Kidney (tissue), 13 donors: ENCODE measurements at regions not wholly inside any gene's neighbourhood (a gene's known extent, or its start where the extent isn't known, plus 50 kb on each side); places are given as distances from the start of the nearest gene placed in this dataset.

ENCODE experiments used
- DNase-seq, 5 donors: peaks; one replicate each; pipeline ENCODE4 v3.0.0-alpha.2; 2013 to 2020
- FAIRE-seq: peaks from 2 replicates; lab custom pipeline; 2012; peaks lifted over from hg19 to GRCh38; lab: Jason Lieb, UNC
- H3K27ac ChIP-seq, 2 donors: one replicate each; pipeline ENCODE4 v1.7.0; 2013; ENCODE audit warnings: low read depth in 2 of 2, low read length in 2 of 2, inconsistent platforms in 1 of 2
- H3K27me3 ChIP-seq: one replicate; pipeline ENCODE4 v1.7.1; 2013; ENCODE audit warnings: low read length, inconsistent platforms; ENCODE audit not compliant: control insufficient read depth, insufficient read depth
- H3K36me3 ChIP-seq, 3 donors: one replicate each; pipeline versions ENCODE4 v1.7.0 to v1.7.1; 2013; ENCODE audit warnings: low read length in 3 of 3, control low read depth in 1 of 3, inconsistent platforms in 1 of 3; ENCODE audit not compliant: insufficient read depth in 3 of 3, control insufficient read depth in 2 of 3
- H3K4me1 ChIP-seq, 3 donors: one replicate each; pipeline versions ENCODE4 v1.7.0 to v1.7.1; 2013; ENCODE audit warnings: low read length in 3 of 3, inconsistent platforms in 1 of 3, low read depth in 1 of 3; ENCODE audit not compliant: control insufficient read depth in 2 of 3, insufficient read depth in 2 of 3
- H3K4me3 ChIP-seq, 3 donors: one replicate each; pipeline versions ENCODE4 v1.7.0 to v1.8.1; 2013; ENCODE audit warnings: low read length in 3 of 3, control low read depth in 1 of 3, inconsistent platforms in 1 of 3
- H3K9ac ChIP-seq, 3 donors: one replicate each; pipeline versions ENCODE4 v1.7.0 to v1.7.1; 2013; ENCODE audit warnings: low read length in 3 of 3, control low read depth in 1 of 3, inconsistent platforms in 1 of 3
- H3K9me3 ChIP-seq, 3 donors: one replicate each; pipeline versions ENCODE4 v1.7.0 to v1.7.1; 2013; ENCODE audit warnings: low read length in 3 of 3, control low read depth in 1 of 3, inconsistent platforms in 1 of 3; ENCODE audit not compliant: control insufficient read depth in 2 of 3, insufficient read depth in 1 of 3
- CTCF ChIP-seq: IDR thresholded peaks from 3 replicates; pipeline ENCODE4 v1.5.1; 2012; ENCODE audit warnings: mild to moderate bottlenecking, moderate library complexity, borderline replicate concordance; ENCODE audit not compliant: insufficient read depth; ENCODE audit errors: extremely low read depth
- intact Hi-C: fragments of 100-400 bp; cut with DNase I; formaldehyde crosslinking; loops from one replicate; pipeline ENCODE4 v1.11.1; 2022
- donor health status: control.
- donor health status: control.
- donor health status: control.
- donor health status: control.
- donor health status: control.
- donor health status: DM: yes; HTN: yes; CAD: no.
- donor health status: Normal renal cell carcinoma (clear cell type).

GRCh38 chr12:131570596-131570995 is 140.3 kb upstream of the SFSWAP start:
- no peak for FAIRE-seq
- Histone ChIP-seq H3K9ac (no peak overlapping the region), H3K4me1 (no peaks in the 10 kb centered on the region), H3K9me3 (no peaks in the 10 kb centered on the region), H3K27ac (no peak overlapping the region), H3K36me3 (no peaks in the 10 kb centered on the region), H3K27me3 (no peaks in the 10 kb centered on the region), H3K4me3 (no peak overlapping the region)
- TF ChIP-seq CTCF = no peak
- intact Hi-C loops = no loop called here
- no peak for DNase-seq

DNA sequence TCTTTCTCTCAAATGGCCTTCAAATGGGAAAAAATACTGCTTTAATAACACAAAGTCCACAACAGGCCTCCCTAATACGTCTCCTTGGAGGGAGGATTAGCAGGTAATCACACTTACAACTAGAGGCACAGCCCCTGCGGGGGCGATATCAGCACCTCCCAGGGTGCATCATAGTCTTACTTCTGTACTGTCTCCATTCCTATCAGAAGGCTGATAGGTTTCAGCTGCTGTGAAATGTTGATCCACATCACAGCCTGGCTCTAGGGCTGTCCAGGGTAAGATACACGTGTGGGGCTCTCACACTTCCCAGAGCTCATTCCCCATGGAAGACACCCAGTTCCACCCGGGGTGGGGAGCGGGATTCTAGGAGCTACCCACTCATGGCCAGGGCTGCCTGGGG is 139.1 kb upstream of the SFSWAP start:
- Histone ChIP-seq H3K9me3 (peaks cover 0 to 4% (median 0%) of the 10 kb centered on the region in 3 donors), H3K27ac (no peak overlapping the region), H3K4me3 (no peak overlapping the region), H3K9ac (no peak overlapping the region), H3K36me3 (peaks cover 0 to 3% (median 0%) of the 10 kb centered on the region in 3 donors), H3K4me1 (peaks cover 0 to 3% (median 0%) of the 10 kb centered on the region in 3 donors), H3K27me3 (peaks cover 3% of the 10 kb centered on the region)
- FAIRE-seq (no peak), DNase-seq (no peak)
- intact Hi-C loops = no loop called here
- no peak for TF ChIP-seq CTCF

DNA sequence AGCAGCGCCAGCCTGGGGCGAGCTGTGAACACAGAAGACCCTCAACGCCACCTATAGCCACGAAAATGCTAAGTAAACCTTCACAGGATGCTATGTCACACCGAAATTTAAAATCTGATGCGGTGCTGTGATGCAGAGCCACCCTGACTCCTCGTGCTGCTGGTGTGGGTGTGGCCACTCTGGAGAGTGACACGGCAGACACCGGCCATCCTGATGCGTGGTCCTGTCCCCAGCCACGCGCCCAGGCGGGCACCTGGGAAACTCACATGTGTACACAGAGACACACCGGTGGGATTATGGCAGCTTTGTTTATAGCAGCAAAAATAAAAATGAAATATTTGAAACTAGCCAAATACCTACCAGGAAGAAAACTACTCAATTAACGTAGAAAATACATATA is 138.3 kb upstream of the SFSWAP start:
- DNase-seq (no peak), FAIRE-seq (no peak)
- TF ChIP-seq CTCF = no peak
- Histone ChIP-seq H3K27me3 (peaks cover 3% of the 10 kb centered on the region), H3K9me3 (peaks cover 0 to 5% (median 0%) of the 10 kb centered on the region in 3 donors), H3K27ac (no peak overlapping the region), H3K36me3 (peaks cover 0 to 4% (median 0%) of the 10 kb centered on the region in 3 donors), H3K9ac (no peak overlapping the region), H3K4me3 (no peak overlapping the region), H3K4me1 (peaks cover 0 to 3% (median 0%) of the 10 kb centered on the region in 3 donors)
- intact Hi-C loops = no loop called here
